ENCODE measurements at regions not wholly inside any gene's neighbourhood (a gene's known extent, or its start where the extent isn't known, plus 50 kb on each side); places are given as distances from the start of the nearest gene placed in this dataset.

DNA sequence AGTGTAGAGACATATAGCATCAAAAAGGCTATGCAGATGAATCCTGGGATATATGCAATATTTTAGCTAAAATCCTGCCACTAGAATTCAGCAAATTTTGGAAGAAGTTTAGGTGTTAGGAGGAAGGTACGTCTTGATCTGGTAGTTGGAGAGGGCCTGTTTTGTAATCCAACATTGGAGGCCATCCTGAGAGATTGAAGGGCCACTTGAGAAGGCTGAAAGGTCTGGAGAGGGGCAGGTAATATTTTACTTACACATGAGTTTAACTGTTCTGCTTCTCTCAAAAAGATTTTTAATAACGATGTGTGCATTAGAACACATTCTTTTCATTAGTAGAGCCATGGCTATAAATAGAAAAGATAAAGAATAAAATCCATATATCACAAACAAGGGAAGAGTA is 422.1 kb downstream of the RAB38 start:
- H3K27ac ChIP-seq: no peak overlapping the region
- H3K4me1 ChIP-seq (ENCODE audit: control insufficient read depth in 1 of 2, low read depth in 2 of 2): no peaks in the 10 kb centered on the region
- H3K9me3 ChIP-seq: no peaks in the 10 kb centered on the region
- no peak overlapping the region for H3K4me3 ChIP-seq
- ATAC-seq (ENCODE audit: insufficient number of reproducible peaks, low FRiP score, low read depth): no peak
- H3K36me3 ChIP-seq: no peaks in the 10 kb centered on the region
- H3K27me3 ChIP-seq (replicated peaks; ENCODE audit: insufficient read depth): no peaks in the 10 kb centered on the region
- DNase-seq (ENCODE audit: low spot score): no peak
- TF ChIP-seq, protein P1, sequence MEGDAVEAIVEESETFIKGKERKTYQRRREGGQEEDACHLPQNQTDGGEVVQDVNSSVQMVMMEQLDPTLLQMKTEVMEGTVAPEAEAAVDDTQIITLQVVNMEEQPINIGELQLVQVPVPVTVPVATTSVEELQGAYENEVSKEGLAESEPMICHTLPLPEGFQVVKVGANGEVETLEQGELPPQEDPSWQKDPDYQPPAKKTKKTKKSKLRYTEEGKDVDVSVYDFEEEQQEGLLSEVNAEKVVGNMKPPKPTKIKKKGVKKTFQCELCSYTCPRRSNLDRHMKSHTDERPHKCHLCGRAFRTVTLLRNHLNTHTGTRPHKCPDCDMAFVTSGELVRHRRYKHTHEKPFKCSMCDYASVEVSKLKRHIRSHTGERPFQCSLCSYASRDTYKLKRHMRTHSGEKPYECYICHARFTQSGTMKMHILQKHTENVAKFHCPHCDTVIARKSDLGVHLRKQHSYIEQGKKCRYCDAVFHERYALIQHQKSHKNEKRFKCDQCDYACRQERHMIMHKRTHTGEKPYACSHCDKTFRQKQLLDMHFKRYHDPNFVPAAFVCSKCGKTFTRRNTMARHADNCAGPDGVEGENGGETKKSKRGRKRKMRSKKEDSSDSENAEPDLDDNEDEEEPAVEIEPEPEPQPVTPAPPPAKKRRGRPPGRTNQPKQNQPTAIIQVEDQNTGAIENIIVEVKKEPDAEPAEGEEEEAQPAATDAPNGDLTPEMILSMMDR (IDR thresholded peaks at IDR 0.05): no peak

DNA sequence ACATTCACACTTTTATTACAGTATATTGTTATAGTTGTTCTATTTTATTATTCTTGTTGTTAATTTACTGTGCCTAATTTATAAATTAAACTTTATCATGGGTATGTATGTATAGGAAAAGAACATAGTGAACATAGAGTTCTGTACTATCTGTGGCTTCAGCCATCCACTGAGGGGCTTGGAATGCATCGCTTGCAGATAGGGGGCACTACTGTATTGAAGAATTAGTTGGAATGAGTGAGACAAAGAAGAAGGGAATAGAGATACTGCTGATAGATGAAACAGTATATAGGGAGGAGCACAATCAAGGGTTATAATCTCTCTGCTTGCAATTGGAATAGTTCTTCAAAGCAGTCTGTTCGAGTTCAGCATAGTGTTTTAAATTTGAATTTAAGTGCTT is 432.2 kb downstream of the RAB38 start:
- peaks cover 3 to 7% of the 10 kb centered on the region in 2 donors for H3K4me1 ChIP-seq (ENCODE audit: control insufficient read depth in 1 of 2, low read depth in 2 of 2)
- H3K27ac ChIP-seq: no peak overlapping the region
- no peak for DNase-seq (ENCODE audit: low spot score)
- H3K27me3 ChIP-seq (replicated peaks; ENCODE audit: insufficient read depth): no peaks in the 10 kb centered on the region
- no peak overlapping the region for H3K4me3 ChIP-seq
- TF ChIP-seq, protein P1 (IDR thresholded peaks at IDR 0.05): no peak
- no peaks in the 10 kb centered on the region for H3K9me3 ChIP-seq
- no peak for ATAC-seq (ENCODE audit: insufficient number of reproducible peaks, low FRiP score, low read depth)
- H3K36me3 ChIP-seq: no peaks in the 10 kb centered on the region

DNA sequence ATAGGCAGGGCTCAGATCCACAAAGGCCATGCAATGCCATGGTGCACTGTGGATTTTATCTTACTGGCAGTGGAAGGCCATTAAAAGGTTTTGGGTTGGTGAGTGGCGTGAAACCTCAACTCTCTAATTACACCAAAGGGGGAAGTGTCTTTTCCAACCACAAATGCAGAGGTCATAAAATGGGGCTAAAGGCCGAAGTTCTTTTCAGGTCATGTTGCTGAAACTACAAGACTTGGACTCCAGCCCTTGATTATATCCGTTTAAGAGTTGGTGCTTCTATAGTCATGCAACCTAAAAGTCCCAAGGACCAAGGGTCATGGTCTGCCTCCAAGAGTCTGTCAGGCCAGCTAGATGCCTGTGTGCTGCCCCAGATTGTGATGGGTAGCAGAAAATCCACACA is 434.3 kb downstream of the RAB38 start:
- Histone ChIP-seq H3K27me3 (replicated peaks; ENCODE audit: insufficient read depth) (no peaks in the 10 kb centered on the region), H3K9me3 (no peaks in the 10 kb centered on the region), H3K27ac (no peak overlapping the region), H3K4me1 (ENCODE audit: control insufficient read depth in 1 of 2, low read depth in 2 of 2) (peaks cover 3 to 7% of the 10 kb centered on the region in 2 donors), H3K4me3 (no peak overlapping the region), H3K36me3 (no peaks in the 10 kb centered on the region)
- TF ChIP-seq, protein P1 (IDR thresholded peaks at IDR 0.05): no peak
- ATAC-seq (ENCODE audit: insufficient number of reproducible peaks, low FRiP score, low read depth): no peak
- no peak for DNase-seq (ENCODE audit: low spot score)

DNA sequence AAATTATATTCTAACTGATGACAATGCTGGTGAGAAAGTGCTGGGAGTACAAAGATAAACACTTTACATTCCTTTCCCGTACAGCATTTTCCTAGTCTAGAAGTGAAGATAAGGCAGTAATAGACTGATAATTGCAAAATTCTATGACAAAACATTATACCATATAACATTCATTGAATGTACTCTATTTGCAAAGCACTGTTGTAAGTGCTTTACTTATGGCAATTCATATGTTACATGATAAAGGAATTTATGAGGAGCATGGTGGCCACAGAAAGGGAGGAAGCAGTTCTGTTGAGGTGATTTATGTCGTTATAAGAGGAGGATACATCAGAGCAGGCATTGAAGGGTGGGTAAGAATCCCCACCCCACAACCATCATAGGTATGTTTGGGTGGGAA is 434.8 kb downstream of the RAB38 start:
- Histone ChIP-seq H3K9me3 (no peaks in the 10 kb centered on the region), H3K4me1 (ENCODE audit: control insufficient read depth in 1 of 2, low read depth in 2 of 2) (peaks cover 3 to 7% of the 10 kb centered on the region in 2 donors), H3K36me3 (no peaks in the 10 kb centered on the region), H3K4me3 (no peak overlapping the region), H3K27ac (no peak overlapping the region), H3K27me3 (replicated peaks; ENCODE audit: insufficient read depth) (no peaks in the 10 kb centered on the region)
- no peak for ATAC-seq (ENCODE audit: insufficient number of reproducible peaks, low FRiP score, low read depth)
- no peak for DNase-seq (ENCODE audit: low spot score)
- TF ChIP-seq, protein P1 (IDR thresholded peaks at IDR 0.05): no peak

DNA sequence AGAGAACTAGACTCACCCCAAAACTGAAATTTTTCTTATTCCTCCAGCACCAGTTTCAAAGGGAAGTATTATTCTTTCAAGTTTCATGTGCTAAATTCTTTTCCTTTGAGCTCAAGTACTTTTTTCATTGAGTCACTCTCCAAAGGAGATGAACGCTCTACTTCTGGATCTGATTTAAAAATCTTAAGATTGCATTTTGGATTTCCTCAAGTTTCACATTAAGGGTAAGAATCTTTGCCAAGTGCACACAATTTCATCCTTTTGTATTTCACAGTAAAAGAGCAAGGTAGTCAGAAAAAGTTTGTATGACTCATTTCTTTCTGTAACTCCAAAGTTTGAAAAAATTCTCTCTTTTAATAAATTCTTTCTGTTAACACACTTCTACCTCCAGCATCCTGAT is 435.5 kb downstream of the RAB38 start:
- no peak for DNase-seq (ENCODE audit: low spot score)
- no peak overlapping the region for H3K4me3 ChIP-seq
- TF ChIP-seq, protein P1 (IDR thresholded peaks at IDR 0.05): no peak
- peaks cover 3 to 7% of the 10 kb centered on the region in 2 donors for H3K4me1 ChIP-seq (ENCODE audit: control insufficient read depth in 1 of 2, low read depth in 2 of 2)
- no peak for ATAC-seq (ENCODE audit: insufficient number of reproducible peaks, low FRiP score, low read depth)
- no peaks in the 10 kb centered on the region for H3K36me3 ChIP-seq
- no peaks in the 10 kb centered on the region for H3K27me3 ChIP-seq (replicated peaks; ENCODE audit: insufficient read depth)
- no peak overlapping the region for H3K27ac ChIP-seq
- no peaks in the 10 kb centered on the region for H3K9me3 ChIP-seq
